Stimulated activated effector memory CD8-positive, alpha-beta T cell treated with anti-CD3 and anti-CD28 coated beads, Interleukin-12 subunit alpha, Interleukin-12 subunit beta, amount 100 ng/mL, for 72 hours (primary cell): ENCODE measurements at regions not wholly inside any gene's neighbourhood (a gene's known extent, or its start where the extent isn't known, plus 50 kb on each side); places are given as distances from the start of the nearest gene placed in this dataset.
"Not testable (repeated sequence)": the region's sequence is repeated elsewhere in the genome, so short reads cannot be mapped to it uniquely, and the experiment has no call there.

Source experiments
- ATAC-seq: fragments of 150-1000 bp; cut with Tn5 transposase; 2 replicates; pipeline ENCODE4 v1.10.0; 2021
- DNase-seq, 2 donors: peaks; one replicate each; pipeline ENCODE4 v3.0.0; 2021 to 2022; ENCODE audit warnings: low spot score in 2 of 2
- H3K27ac Mint-ChIP-seq: one replicate; pipeline ENCODE4 v1.8.0; 2022; ENCODE audit warnings: mild to moderate bottlenecking, mixed read lengths
- H3K36me3 Mint-ChIP-seq: one replicate; pipeline ENCODE4 v1.8.0; 2022; ENCODE audit warnings: mild to moderate bottlenecking, mixed read lengths
- H3K4me1 Mint-ChIP-seq: one replicate; pipeline ENCODE4 v1.8.0; 2022; ENCODE audit warnings: mixed read lengths
- H3K4me3 Mint-ChIP-seq: one replicate; pipeline ENCODE4 v1.8.0; 2022; ENCODE audit warnings: mild to moderate bottlenecking, mixed read lengths
- H3K9me3 Mint-ChIP-seq: one replicate; pipeline ENCODE4 v1.8.0; 2022; ENCODE audit warnings: mixed read lengths

GRCh38 chr12:63021116-63021515 is 86.2 kb upstream of the PPM1H start:
- Mint-ChIP-seq H3K9me3 (no peaks in the 10 kb centered on the region), H3K4me3 (no peak overlapping the region), H3K36me3 (no peaks in the 10 kb centered on the region), H3K27ac (no peak overlapping the region), H3K4me1 (no peaks in the 10 kb centered on the region)
- DNase-seq (no peak), ATAC-seq (no peak)

- H3K4me3 Mint-ChIP-seq: no peak overlapping the region
- DNase-seq (no peak), ATAC-seq (no peak)
- H3K9me3 Mint-ChIP-seq: no peaks in the 10 kb centered on the region
- H3K27ac Mint-ChIP-seq: no peak overlapping the region
- H3K4me1 Mint-ChIP-seq: no peaks in the 10 kb centered on the region
- H3K36me3 Mint-ChIP-seq: no peaks in the 10 kb centered on the region
Measured at GRCh38 chr12:63020269-63020668, 85.3 kb upstream of the PPM1H start.

- ATAC-seq (no peak), DNase-seq (no peak)
- no peak overlapping the region for H3K27ac Mint-ChIP-seq
- no peak overlapping the region for H3K4me3 Mint-ChIP-seq
- H3K4me1 Mint-ChIP-seq: no peaks in the 10 kb centered on the region
- H3K9me3 Mint-ChIP-seq: no peaks in the 10 kb centered on the region
- H3K36me3 Mint-ChIP-seq: no peaks in the 10 kb centered on the region
Measured at GRCh38 chr12:63018273-63018672, 83.3 kb upstream of the PPM1H start.

DNA sequence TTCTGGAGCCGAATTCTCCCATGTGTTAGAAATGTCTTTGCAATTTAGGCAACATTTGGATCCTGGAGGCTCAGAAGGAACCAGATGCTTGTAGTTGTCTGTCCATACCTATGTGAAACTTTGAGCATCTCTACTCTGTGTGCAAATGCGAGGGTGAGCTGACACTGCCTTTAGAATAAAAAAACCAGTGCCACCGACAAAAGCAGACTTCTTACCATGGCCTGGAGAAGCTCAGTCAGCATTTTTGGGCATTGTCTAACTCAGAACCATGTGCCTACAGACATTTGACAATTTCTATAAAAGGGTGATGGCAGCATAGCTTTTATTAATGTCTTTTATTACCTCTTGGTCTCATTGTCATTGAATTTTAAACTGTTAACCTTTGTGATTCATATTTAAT is 78.4 kb upstream of the PPM1H start:
- no peaks in the 10 kb centered on the region for H3K4me1 Mint-ChIP-seq
- H3K27ac Mint-ChIP-seq: no peak overlapping the region
- H3K9me3 Mint-ChIP-seq: no peaks in the 10 kb centered on the region
- ATAC-seq (no peak), DNase-seq (no peak)
- no peak overlapping the region for H3K4me3 Mint-ChIP-seq
- H3K36me3 Mint-ChIP-seq: no peaks in the 10 kb centered on the region

GRCh38 chr12:63010698-63011097 is 75.7 kb upstream of the PPM1H start:
- DNase-seq (no peak), ATAC-seq (no peak)
- no peaks in the 10 kb centered on the region for H3K9me3 Mint-ChIP-seq
- H3K4me3 Mint-ChIP-seq: no peak overlapping the region
- H3K4me1 Mint-ChIP-seq: no peaks in the 10 kb centered on the region
- no peak overlapping the region for H3K27ac Mint-ChIP-seq
- no peaks in the 10 kb centered on the region for H3K36me3 Mint-ChIP-seq

DNA sequence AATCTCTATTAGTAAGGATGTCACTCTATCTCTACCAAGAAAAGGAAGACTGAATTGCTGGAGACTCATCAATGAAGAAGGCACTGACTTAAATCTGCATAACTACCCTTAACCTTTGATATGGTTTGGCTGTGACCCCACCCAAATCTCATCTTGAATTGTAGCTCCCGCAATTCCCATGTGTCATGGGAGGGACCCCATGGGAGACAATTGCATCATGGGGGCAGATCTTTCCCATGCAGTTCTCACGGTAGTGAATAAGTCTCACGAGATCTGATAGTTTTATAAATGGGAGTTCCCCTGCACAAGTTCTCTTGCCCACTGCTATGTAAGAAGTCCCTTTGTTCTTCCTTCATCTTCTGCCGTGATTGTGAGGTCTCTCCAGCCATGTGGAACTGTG is 73.4 kb upstream of the PPM1H start:
- no peaks in the 10 kb centered on the region for H3K9me3 Mint-ChIP-seq
- no peaks in the 10 kb centered on the region for H3K36me3 Mint-ChIP-seq
- no peak overlapping the region for H3K4me3 Mint-ChIP-seq

GRCh38 chr12:63007726-63008125 is 72.8 kb upstream of the PPM1H start:
- no peak for DNase-seq
- Mint-ChIP-seq H3K9me3 (no peaks in the 10 kb centered on the region), H3K4me1 (no peaks in the 10 kb centered on the region), H3K27ac (no peak overlapping the region), H3K4me3 (no peak overlapping the region), H3K36me3 (no peaks in the 10 kb centered on the region)
- ATAC-seq: no peak

More for the DNA sequence above, 73.4 kb upstream of the PPM1H start:
- no peak overlapping the region for H3K27ac Mint-ChIP-seq
- DNase-seq: no peak
- H3K4me1 Mint-ChIP-seq: no peaks in the 10 kb centered on the region
- no peak for ATAC-seq

DNA sequence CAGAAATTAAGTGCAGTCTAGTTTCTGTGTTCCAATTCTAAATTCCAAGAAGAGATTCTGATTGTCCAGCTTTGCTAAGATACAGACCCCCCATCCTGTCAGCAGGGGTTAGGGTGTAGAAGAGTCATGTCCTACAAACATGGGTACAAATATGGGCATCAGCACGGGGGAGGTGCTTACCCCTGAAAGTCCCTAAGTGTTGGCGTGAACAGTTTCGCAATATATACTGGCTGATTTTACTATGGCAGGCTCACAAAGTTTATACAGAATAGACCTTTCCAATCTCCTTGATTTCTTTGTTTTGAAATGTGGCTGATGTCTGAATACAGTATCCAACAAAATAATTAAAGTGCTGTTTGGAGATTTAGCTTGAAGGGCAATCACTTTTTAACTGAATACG is 71.6 kb upstream of the PPM1H start:
- no peaks in the 10 kb centered on the region for H3K4me1 Mint-ChIP-seq
- no peak for DNase-seq
- no peaks in the 10 kb centered on the region for H3K9me3 Mint-ChIP-seq
- H3K27ac Mint-ChIP-seq: no peak overlapping the region
- H3K36me3 Mint-ChIP-seq: no peaks in the 10 kb centered on the region
- ATAC-seq: no peak
- H3K4me3 Mint-ChIP-seq: no peak overlapping the region

DNA sequence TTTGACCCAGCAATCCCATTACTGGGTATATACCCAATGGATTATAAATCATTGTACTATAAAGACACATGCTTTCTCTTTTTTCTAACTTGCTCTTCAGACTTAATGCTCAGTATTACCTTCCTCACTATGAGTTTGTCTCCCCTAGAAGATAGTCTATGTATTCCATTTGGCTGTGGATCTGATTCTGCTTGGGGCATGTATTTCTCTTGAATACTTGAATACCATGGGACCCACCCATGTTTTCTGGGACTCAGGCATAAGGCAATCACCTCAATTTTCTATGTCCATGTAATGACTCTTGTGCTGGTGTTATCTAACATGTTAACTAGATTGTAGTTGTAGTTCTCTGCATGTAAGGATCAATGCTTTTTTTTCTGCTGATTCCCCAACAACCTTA is 70.4 kb upstream of the PPM1H start:
- Mint-ChIP-seq H3K27ac (no peak overlapping the region), H3K4me3 (no peak overlapping the region), H3K4me1 (no peaks in the 10 kb centered on the region), H3K36me3 (no peaks in the 10 kb centered on the region), H3K9me3 (no peaks in the 10 kb centered on the region)
- DNase-seq: no peak
- no peak for ATAC-seq

- no peaks in the 10 kb centered on the region for H3K36me3 Mint-ChIP-seq
- DNase-seq: no peak
- H3K4me3 Mint-ChIP-seq: no peak overlapping the region
- no peaks in the 10 kb centered on the region for H3K4me1 Mint-ChIP-seq
- H3K27ac Mint-ChIP-seq: no peak overlapping the region
- H3K9me3 Mint-ChIP-seq: no peaks in the 10 kb centered on the region
- no peak for ATAC-seq
Measured at GRCh38 chr12:63003223-63003819, 68.4 kb upstream of the PPM1H start.

- not testable (repeated sequence) for H3K4me1 Mint-ChIP-seq, ATAC-seq, H3K27ac Mint-ChIP-seq, H3K9me3 Mint-ChIP-seq, DNase-seq, H3K4me3 Mint-ChIP-seq, H3K36me3 Mint-ChIP-seq
Measured at GRCh38 chr12:63002059-63002458, 67.1 kb upstream of the PPM1H start.

DNA sequence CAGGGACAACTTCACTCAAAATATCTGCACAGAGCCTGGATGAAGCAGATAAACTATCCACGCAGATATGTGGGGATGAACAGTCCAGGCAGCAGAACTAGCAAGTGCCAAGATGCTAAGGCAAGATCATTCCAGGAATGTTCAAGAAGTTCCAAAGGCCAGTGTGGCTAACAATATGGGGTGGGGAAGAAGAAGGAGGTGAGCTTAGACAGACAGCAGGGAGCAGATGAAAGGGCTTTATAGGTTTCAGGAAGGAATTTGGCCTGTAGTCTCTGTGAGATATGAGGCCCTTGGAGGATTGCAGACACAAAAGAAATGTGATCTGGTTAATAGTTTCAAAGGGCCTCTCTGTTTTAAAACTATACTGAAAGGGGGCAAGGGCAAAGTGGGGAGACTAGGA is 63.5 kb upstream of the PPM1H start:
- ATAC-seq: no peak
- Mint-ChIP-seq H3K9me3 (no peaks in the 10 kb centered on the region), H3K36me3 (no peaks in the 10 kb centered on the region), H3K27ac (no peak overlapping the region), H3K4me1 (no peaks in the 10 kb centered on the region), H3K4me3 (no peak overlapping the region)
- DNase-seq: no peak

GRCh38 chr12:62995097-62995496 is 60.1 kb upstream of the PPM1H start:
- H3K36me3 Mint-ChIP-seq: no peaks in the 10 kb centered on the region
- ATAC-seq (no peak), DNase-seq (no peak)
- H3K27ac Mint-ChIP-seq: no peak overlapping the region
- peaks cover 4% of the 10 kb centered on the region for H3K9me3 Mint-ChIP-seq
- H3K4me1 Mint-ChIP-seq: no peaks in the 10 kb centered on the region
- H3K4me3 Mint-ChIP-seq: no peak overlapping the region

DNA sequence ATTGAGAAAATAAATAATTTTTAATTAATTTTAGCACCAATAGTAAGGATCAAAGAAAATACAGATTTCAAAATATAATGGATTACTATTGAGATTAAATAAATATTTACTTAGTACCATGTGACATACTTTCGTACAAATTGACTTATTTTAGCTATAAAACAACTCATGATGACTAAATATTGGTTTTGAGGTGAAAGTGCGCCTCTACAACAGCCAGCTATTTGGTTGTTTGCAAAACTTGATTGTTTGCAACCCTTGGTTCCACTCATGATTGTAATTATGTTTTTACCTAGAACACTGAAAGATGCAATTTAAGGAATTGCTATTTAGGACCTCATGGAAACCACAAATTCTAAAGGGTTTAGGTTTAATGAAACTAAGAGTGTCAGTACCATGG is 51.9 kb upstream of the PPM1H start:
- DNase-seq (no peak), ATAC-seq (no peak)
- Mint-ChIP-seq H3K9me3 (peaks cover 6% of the 10 kb centered on the region), H3K36me3 (no peaks in the 10 kb centered on the region), H3K4me1 (no peaks in the 10 kb centered on the region), H3K4me3 (no peak overlapping the region), H3K27ac (no peak overlapping the region)
